SK-N-SH (cell line): ENCODE measurements at regions not wholly inside any gene's neighbourhood (a gene's known extent, or its start where the extent isn't known, plus 50 kb on each side); places are given as distances from the start of the nearest gene placed in this dataset.

Source experiments
- CTCF ChIA-PET: fragments of 300-600, 350-600 bp; formaldehyde crosslinking; extraction: SDS; loops from one replicate; lab custom pipeline; 2021; lab: Yijun Ruan, JAX
- POLR2A ChIA-PET: fragments of 350-600 bp; sonication (Branson Sonifier 250); formaldehyde crosslinking; extraction: SDS; loops from one replicate; lab custom pipeline; 2020; ENCODE audit warnings: antibody characterized with exemption, inconsistent platforms; lab: Yijun Ruan, JAX
- DNase-seq: peaks from one replicate; pipeline ENCODE4 v3.0.0; 2012
- H2AFZ ChIP-seq: fragments of 200-600 bp; sonication (generic); 2 replicates; pipeline ENCODE4 v1.8.1; 2016; ENCODE audit warnings: antibody characterized with exemption, mild to moderate bottlenecking, low read depth
- H3F3A ChIP-seq: fragments of 200-600 bp; sonication (generic); replicated peaks from 2 replicates; pipeline ENCODE3; 2016; ENCODE audit warnings: antibody characterized with exemption, mild to moderate bottlenecking; ENCODE audit not compliant: insufficient read depth
- H3K27ac ChIP-seq, 2 experiments: fragments of 200-500 bp in 1 of 2; fragments of 200-600 bp in 1 of 2; sonication (Bioruptor generic) in 1 of 2; sonication (generic), shearing (Covaris generic) in 1 of 2; 2 replicates each; pipeline versions ENCODE4 v1.5.1 to v1.6.1; 2014 to 2016; ENCODE audit warnings: low read depth in 2 of 2, inconsistent platforms in 1 of 2, low read length in 1 of 2, mild to moderate bottlenecking in 1 of 2, mixed read lengths in 1 of 2
- H3K27me3 ChIP-seq: fragments of 200-600 bp; sonication (generic), shearing (Covaris generic); 2 replicates; pipeline ENCODE4 v1.6.1; 2016; ENCODE audit warnings: mixed run types; ENCODE audit not compliant: insufficient read depth
- H3K36me3 ChIP-seq, 2 experiments: fragments of 200-500 bp in 1 of 2; fragments of 200-600 bp in 1 of 2; sonication (Bioruptor generic) in 1 of 2; sonication (generic) in 1 of 2; replicated peaks in 1 of 2; 2 replicates each; pipeline versions ENCODE3 to v1.5.1; 2014 to 2016; ENCODE audit warnings: low read length in 1 of 2, mild to moderate bottlenecking in 1 of 2; ENCODE audit not compliant: insufficient read depth in 2 of 2, control insufficient read depth in 1 of 2
- H3K4me1 ChIP-seq, 2 experiments: fragments of 200-500 bp in 1 of 2; fragments of 200-600 bp in 1 of 2; sonication (Bioruptor generic) in 1 of 2; sonication (generic), shearing (Covaris generic) in 1 of 2; 2 replicates each; pipeline versions ENCODE4 v1.5.1 to v1.6.1; 2014 to 2016; ENCODE audit warnings: low read depth in 1 of 2, low read length in 1 of 2, mixed run types in 1 of 2; ENCODE audit not compliant: insufficient read depth in 2 of 2, control insufficient read depth in 1 of 2
- H3K4me2 ChIP-seq: fragments of 200-600 bp; sonication (generic), shearing (Covaris generic); 2 replicates; pipeline ENCODE4 v1.6.1; 2017; ENCODE audit warnings: mixed run types
- H3K4me3 ChIP-seq, 2 experiments: fragments of 200-500 bp in 1 of 2; fragments of 200-600 bp in 1 of 2; sonication (Bioruptor generic) in 1 of 2; sonication (generic), shearing (Covaris generic) in 1 of 2; 2 replicates each; pipeline versions ENCODE4 v1.5.1 to v1.8.1; 2014 to 2016; ENCODE audit warnings: low read depth in 2 of 2, inconsistent platforms in 1 of 2, low read length in 1 of 2, mild to moderate bottlenecking in 1 of 2, mixed read lengths in 1 of 2, moderate library complexity in 1 of 2
- H3K79me2 ChIP-seq: fragments of 200-600 bp; sonication (generic); 2 replicates; pipeline ENCODE4 v1.8.1; 2017; ENCODE audit warnings: mild to moderate bottlenecking; ENCODE audit not compliant: insufficient read depth
- H3K9ac ChIP-seq: fragments of 200-600 bp; sonication (generic); 2 replicates; pipeline ENCODE4 v1.6.1; 2017; ENCODE audit warnings: mixed run types
- H3K9me2 ChIP-seq: fragments of 200-600 bp; sonication (generic); 2 replicates; pipeline ENCODE4 v1.6.1; 2017; ENCODE audit warnings: mixed run types
- H3K9me3 ChIP-seq: fragments of 200-600 bp; sonication (generic); 2 replicates; pipeline ENCODE4 v1.6.1; 2017; ENCODE audit warnings: mixed run types, mild to moderate bottlenecking, moderate library complexity
- H4K20me1 ChIP-seq: fragments of 200-600 bp; sonication (generic); 2 replicates; pipeline ENCODE4 v1.6.1; 2017; ENCODE audit warnings: mild to moderate bottlenecking, mixed run types; ENCODE audit not compliant: insufficient read depth
- EP300 ChIP-seq, 2 experiments: IDR thresholded peaks; 2 replicates each; pipeline versions ENCODE4 v1.4.0 to v1.6.1; 2012; ENCODE audit warnings: borderline replicate concordance in 1 of 2, low read depth in 1 of 2, low read length in 1 of 2
- FOSL2 ChIP-seq: IDR thresholded peaks from 2 replicates; pipeline ENCODE4 v1.4.0; 2012; ENCODE audit warnings: low read depth, mild to moderate bottlenecking, moderate library complexity, borderline replicate concordance
- JUND ChIP-seq: IDR thresholded peaks from 2 replicates; pipeline ENCODE4 v1.4.0; 2012
- MEF2A ChIP-seq: IDR thresholded peaks from 2 replicates; pipeline ENCODE4 v1.4.0; 2012; ENCODE audit warnings: low read depth, borderline replicate concordance
- MXI1 ChIP-seq: IDR thresholded peaks from 2 replicates; pipeline ENCODE4 v1.6.1; 2012; ENCODE audit warnings: mild to moderate bottlenecking, low read depth, low read length, improper control_type of control experiment
- NFIC ChIP-seq: IDR thresholded peaks from 2 replicates; pipeline ENCODE4 v1.4.0; 2012; ENCODE audit warnings: borderline replicate concordance
- RAD21 ChIP-seq: IDR thresholded peaks from 2 replicates; pipeline ENCODE4 v1.6.1; 2012; ENCODE audit warnings: mild to moderate bottlenecking, low read length
- RFX5 ChIP-seq: IDR thresholded peaks from 2 replicates; pipeline ENCODE4 v1.6.1; 2012; ENCODE audit warnings: mild to moderate bottlenecking, improper control_type of control experiment, low read length
- RXRA ChIP-seq: IDR thresholded peaks from 2 replicates; pipeline ENCODE4 v1.4.0; 2012; ENCODE audit warnings: low read depth, mild to moderate bottlenecking, borderline replicate concordance
- SMC3 ChIP-seq: IDR thresholded peaks from 2 replicates; pipeline ENCODE4 v1.6.1; 2012; ENCODE audit warnings: low read depth, low read length, improper control_type of control experiment
- TEAD4 ChIP-seq: IDR thresholded peaks from 2 replicates; pipeline ENCODE4 v1.4.0; 2012; ENCODE audit warnings: mild to moderate bottlenecking, borderline replicate concordance; ENCODE audit not compliant: insufficient read depth
- YY1 ChIP-seq: IDR thresholded peaks from 2 replicates; pipeline ENCODE4 v1.4.0; 2012; ENCODE audit warnings: low read depth, mild to moderate bottlenecking
- WGBS: methylation state at CpG from one replicate; pipeline ENCODE4 v1.1.6; 2017; ENCODE audit warnings: low lambda C conversion rate; 5-methylcytosine and 5-hydroxymethylcytosine counted together
- TF ChIP-seq, protein P1 (sequence below): IDR thresholded peaks from 2 replicates; pipeline ENCODE4; 2012
- TF ChIP-seq, protein P2 (sequence below): IDR thresholded peaks from 2 replicates; pipeline ENCODE4 v1.4.0; 2012; ENCODE audit warnings: low read depth

DNA sequence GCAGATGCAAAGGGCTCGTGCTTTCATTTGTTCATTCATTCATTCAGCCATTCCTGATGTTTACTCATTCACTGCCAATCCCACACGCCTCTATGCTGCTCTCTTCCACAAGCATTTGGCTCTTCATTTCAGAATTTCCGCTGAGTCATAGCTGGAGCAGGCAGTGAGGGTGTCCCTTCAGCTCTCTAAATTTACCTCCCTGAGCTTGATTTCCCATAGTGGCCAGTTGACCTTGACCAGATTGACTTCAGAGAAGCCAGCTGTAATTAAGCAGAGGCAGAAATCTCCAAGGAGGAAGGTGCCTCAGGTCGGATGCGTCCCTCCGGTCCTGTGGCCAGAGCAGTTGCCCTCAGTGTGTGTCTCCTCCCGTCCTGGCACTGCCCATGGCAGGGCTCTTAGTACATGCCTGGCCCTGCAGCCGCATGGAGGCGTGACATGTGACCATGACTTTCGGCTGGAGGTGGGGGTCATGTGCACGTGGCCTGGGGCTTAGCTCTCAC lies 267.2 kb upstream of the ECI2 start:
- no peaks in the 10 kb centered on the region for H4K20me1 ChIP-seq
- peaks cover 0 to 2% of the 10 kb centered on the region in 2 experiments; a peak in 1 of 4 replicates for H3K4me1 ChIP-seq
- TF ChIP-seq JUND (peak; percentile 22; the same call in 1 of the 2 replicates), SMC3 (no peak), TEAD4 (no peak), RAD21 (no peak), YY1 (no peak), FOSL2 (peak; percentile 14; the same call in 1 of the 2 replicates), NFIC (peak; percentile 28; the same call in 1 of the 2 replicates), EP300 (IDR thresholded peaks at IDR 0.05; ENCODE audit: borderline replicate concordance in 1 of 2, low read depth in 1 of 2, low read length in 1 of 2) (no peak)
- TF ChIP-seq, protein P1, sequence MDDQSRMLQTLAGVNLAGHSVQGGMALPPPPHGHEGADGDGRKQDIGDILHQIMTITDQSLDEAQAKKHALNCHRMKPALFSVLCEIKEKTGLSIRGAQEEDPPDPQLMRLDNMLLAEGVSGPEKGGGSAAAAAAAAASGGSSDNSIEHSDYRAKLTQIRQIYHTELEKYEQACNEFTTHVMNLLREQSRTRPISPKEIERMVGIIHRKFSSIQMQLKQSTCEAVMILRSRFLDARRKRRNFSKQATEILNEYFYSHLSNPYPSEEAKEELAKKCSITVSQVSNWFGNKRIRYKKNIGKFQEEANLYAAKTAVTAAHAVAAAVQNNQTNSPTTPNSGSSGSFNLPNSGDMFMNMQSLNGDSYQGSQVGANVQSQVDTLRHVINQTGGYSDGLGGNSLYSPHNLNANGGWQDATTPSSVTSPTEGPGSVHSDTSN = 0 out of 2 replicates have a peak, but pooled peaks have one; percentile 10
- H2AFZ ChIP-seq = 0 out of 2 replicates have a peak overlapping the region, but pooled peaks have one; percentile 27
- H3K27me3 ChIP-seq = no peaks in the 10 kb centered on the region; the same call in 1 of the 2 replicates
- no peak overlapping the region for H3K4me2 ChIP-seq
- no peak for DNase-seq
- no peaks in the 10 kb centered on the region for H3K36me3 ChIP-seq
- H3K79me2 ChIP-seq = no peaks in the 10 kb centered on the region
- no peak overlapping the region for H3K4me3 ChIP-seq
- 32% methylated on average over 5 of the region's 11 CpGs for WGBS
- H3K27ac ChIP-seq = no peak overlapping the region
- H3F3A ChIP-seq = no peaks in the 10 kb centered on the region
- no peak overlapping the region for H3K9ac ChIP-seq
- H3K9me2 ChIP-seq = no peaks in the 10 kb centered on the region
- H3K9me3 ChIP-seq = no peaks in the 10 kb centered on the region
- POLR2A ChIA-PET = no interaction called here
- CTCF ChIA-PET = no interaction called here

DNA sequence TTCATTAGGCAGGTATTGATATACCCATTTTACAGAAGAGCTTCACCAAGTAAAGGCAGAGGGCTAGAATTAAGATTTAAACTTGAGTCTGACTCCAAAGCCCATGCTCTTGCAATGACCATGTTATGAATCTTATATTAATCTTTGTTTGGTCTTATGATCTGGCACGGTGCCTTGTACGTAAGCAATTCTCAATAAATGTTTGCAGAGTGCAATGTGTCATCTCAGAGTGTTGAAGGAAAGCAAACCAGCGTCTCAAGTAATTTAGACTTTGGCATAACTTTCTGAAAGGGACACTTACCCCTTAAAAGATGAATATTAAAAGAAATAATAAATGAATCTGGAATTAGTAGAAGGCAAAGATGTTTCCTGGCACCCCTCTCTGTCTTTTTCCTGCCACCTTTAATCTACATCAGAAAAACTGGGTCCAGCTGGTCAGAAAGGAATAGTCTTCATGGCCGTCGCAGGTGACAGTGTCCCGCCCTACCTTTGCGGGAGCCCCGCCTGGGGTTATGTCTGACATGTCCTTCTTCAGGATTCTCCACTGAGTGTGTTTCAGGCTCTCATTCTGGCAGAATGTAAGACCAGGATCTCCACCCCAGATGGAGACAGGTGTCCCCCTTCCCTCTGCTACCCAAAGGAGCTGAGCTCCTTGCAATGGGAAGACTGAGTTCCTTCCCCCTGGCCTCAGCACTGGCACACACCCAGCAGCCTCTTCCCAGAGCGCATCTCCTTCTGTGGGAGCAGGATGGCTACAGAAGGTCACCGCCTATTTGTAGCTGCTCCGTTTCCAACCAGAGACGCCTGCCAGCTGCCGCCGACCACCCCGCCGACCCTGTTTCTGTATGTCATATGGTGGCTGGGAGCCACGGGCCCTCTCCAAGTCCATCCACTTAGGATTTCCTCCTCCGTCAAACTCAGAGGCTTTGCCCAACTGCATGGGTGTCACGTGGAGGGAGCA lies 266.3 kb upstream of the ECI2 start:
- no peaks in the 10 kb centered on the region for H3K9me2 ChIP-seq
- no peak overlapping the region for H3K9ac ChIP-seq
- WGBS = 62% methylated on average over 19 of the region's 19 CpGs
- ChIA-PET POLR2A (no interaction called here), CTCF (no interaction called here)
- TF ChIP-seq MEF2A = no peak
- no peak for TF ChIP-seq RXRA
- no peak for TF ChIP-seq JUND
- no peak for TF ChIP-seq RFX5
- TF ChIP-seq, protein P1 = no peak
- TF ChIP-seq, protein P2, sequence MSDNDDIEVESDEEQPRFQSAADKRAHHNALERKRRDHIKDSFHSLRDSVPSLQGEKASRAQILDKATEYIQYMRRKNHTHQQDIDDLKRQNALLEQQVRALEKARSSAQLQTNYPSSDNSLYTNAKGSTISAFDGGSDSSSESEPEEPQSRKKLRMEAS = no peak
- TF ChIP-seq TEAD4 = no peak
- no peak for TF ChIP-seq MXI1
- no peaks in the 10 kb centered on the region for H3F3A ChIP-seq
- no peaks in the 10 kb centered on the region; the same call in 1 of the 2 replicates for H3K27me3 ChIP-seq
- no peaks in the 10 kb centered on the region for H3K9me3 ChIP-seq
- no peaks in the 10 kb centered on the region for H4K20me1 ChIP-seq
- no peak overlapping the region for H3K4me3 ChIP-seq
- H3K27ac ChIP-seq = no peak overlapping the region
- H3K4me2 ChIP-seq = no peak overlapping the region
- no peaks in the 10 kb centered on the region for H3K79me2 ChIP-seq
- no peaks in the 10 kb centered on the region for H3K36me3 ChIP-seq
- no peak for DNase-seq
- H3K4me1 ChIP-seq = peaks cover 0 to 2% of the 10 kb centered on the region in 2 experiments; a peak in 1 of 4 replicates
- no peak overlapping the region for H2AFZ ChIP-seq
